ENCODE measurements at regions not wholly inside any gene's neighbourhood (a gene's known extent, or its start where the extent isn't known, plus 50 kb on each side); places are given as distances from the start of the nearest gene placed in this dataset.

DNA sequence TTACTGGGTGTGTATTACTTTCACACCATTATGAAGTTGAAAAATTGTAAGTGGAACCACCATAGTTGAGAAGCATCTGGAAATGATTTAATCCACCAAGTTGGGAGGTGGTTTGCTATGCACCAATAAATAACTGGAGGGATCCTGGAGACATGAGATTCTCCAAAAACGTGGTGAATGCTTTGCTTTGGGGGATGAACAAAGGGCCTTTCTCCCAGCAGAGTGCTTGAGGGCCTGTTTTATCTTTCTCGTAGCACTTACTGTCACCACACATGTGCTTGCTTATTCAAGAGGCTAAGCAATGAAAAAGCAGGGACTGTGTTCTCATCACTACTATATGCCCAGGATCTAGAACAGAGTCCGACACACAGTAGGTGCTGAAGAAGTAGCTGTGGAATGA, 371.1 kb downstream of the DHX35 start (continued):
- TF ChIP-seq BRCA1 (IDR thresholded peaks at IDR 0.05; ENCODE audit: low read depth, low read length) (no peak), EP300 (IDR thresholded peaks at IDR 0.05; ENCODE audit: borderline replicate concordance in 1 of 2, low read depth in 2 of 2, low read length in 2 of 2) (no peak), JUN (IDR thresholded peaks at IDR 0.05; ENCODE audit: low read depth, low read length) (no peak), FOSL1 (IDR thresholded peaks at IDR 0.05; ENCODE audit: insufficient read depth, low read depth, low read length) (no peak), CTBP2 (IDR thresholded peaks at IDR 0.05; ENCODE audit: borderline replicate concordance, insufficient read depth, insufficient read length, low read length) (no peak), TBP (IDR thresholded peaks at IDR 0.05; ENCODE audit: low read depth, low read length) (no peak), KDM4A (IDR thresholded peaks at IDR 0.05; ENCODE audit: low read depth, low read length, severe bottlenecking) (no peak), RXRA (IDR thresholded peaks at IDR 0.05; ENCODE audit: insufficient read depth, low read depth, low read length) (no peak), RAD21 (IDR thresholded peaks at IDR 0.05 in 1 of 2, conservative IDR thresholded peaks at IDR 0.05 in 1 of 2; ENCODE audit: low read depth in 2 of 2, low read length in 2 of 2) (no peak), ASH2L (IDR thresholded peaks at IDR 0.05; ENCODE audit: low read length) (no peak), POU5F1 (IDR thresholded peaks at IDR 0.05; ENCODE audit: low read depth, low read length) (no peak), ZNF274 (IDR thresholded peaks at IDR 0.05; ENCODE audit: borderline replicate concordance, extremely low read depth, low read length) (no peak), KDM5A (IDR thresholded peaks at IDR 0.05; ENCODE audit: low read length) (no peak), NANOG (IDR thresholded peaks at IDR 0.05; ENCODE audit: insufficient read depth, low read depth, low read length, poor library complexity, severe bottlenecking) (no peak), HDAC6 (IDR thresholded peaks at IDR 0.05; ENCODE audit: low read depth, low read length) (no peak), NRF1 (IDR thresholded peaks at IDR 0.05; ENCODE audit: low read depth, low read length) (no peak)
- TF ChIP-seq, protein P1, sequence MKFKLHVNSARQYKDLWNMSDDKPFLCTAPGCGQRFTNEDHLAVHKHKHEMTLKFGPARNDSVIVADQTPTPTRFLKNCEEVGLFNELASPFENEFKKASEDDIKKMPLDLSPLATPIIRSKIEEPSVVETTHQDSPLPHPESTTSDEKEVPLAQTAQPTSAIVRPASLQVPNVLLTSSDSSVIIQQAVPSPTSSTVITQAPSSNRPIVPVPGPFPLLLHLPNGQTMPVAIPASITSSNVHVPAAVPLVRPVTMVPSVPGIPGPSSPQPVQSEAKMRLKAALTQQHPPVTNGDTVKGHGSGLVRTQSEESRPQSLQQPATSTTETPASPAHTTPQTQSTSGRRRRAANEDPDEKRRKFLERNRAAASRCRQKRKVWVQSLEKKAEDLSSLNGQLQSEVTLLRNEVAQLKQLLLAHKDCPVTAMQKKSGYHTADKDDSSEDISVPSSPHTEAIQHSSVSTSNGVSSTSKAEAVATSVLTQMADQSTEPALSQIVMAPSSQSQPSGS (IDR thresholded peaks at IDR 0.05; ENCODE audit: low read length): no peak
- TF ChIP-seq, protein P2, sequence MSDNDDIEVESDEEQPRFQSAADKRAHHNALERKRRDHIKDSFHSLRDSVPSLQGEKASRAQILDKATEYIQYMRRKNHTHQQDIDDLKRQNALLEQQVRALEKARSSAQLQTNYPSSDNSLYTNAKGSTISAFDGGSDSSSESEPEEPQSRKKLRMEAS (IDR thresholded peaks at IDR 0.05): no peak
- TF ChIP-seq, protein P3, sequence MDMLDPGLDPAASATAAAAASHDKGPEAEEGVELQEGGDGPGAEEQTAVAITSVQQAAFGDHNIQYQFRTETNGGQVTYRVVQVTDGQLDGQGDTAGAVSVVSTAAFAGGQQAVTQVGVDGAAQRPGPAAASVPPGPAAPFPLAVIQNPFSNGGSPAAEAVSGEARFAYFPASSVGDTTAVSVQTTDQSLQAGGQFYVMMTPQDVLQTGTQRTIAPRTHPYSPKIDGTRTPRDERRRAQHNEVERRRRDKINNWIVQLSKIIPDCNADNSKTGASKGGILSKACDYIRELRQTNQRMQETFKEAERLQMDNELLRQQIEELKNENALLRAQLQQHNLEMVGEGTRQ (IDR thresholded peaks at IDR 0.05; ENCODE audit: low read length): no peak
